SJCRH30 (cell line): ENCODE measurements at regions not wholly inside any gene's neighbourhood (a gene's known extent, or its start where the extent isn't known, plus 50 kb on each side); places are given as distances from the start of the nearest gene placed in this dataset.
"Not testable (repeated sequence)": the region's sequence is repeated elsewhere in the genome, so short reads cannot be mapped to it uniquely, and the experiment has no call there.

Experiments used
- DNase-seq, 2 experiments: peaks; one replicate each; pipeline ENCODE4 v3.0.0-alpha.2; 2015 to 2020
- H3K27ac ChIP-seq: fragments of 250-450 bp; sonication (Bioruptor Pico); 2 replicates; pipeline ENCODE4 v1.5.1; 2020; ENCODE audit warnings: mild to moderate bottlenecking, moderate library complexity
- H3K27me3 ChIP-seq: fragments of 250-450 bp; sonication (Bioruptor Pico); 2 replicates; pipeline ENCODE4 v1.5.1; 2020; ENCODE audit warnings: mild to moderate bottlenecking, moderate library complexity
- H3K36me3 ChIP-seq: fragments of 250-450 bp; sonication (Bioruptor Pico); 2 replicates; pipeline ENCODE4 v1.5.1; 2020; ENCODE audit warnings: mild to moderate bottlenecking, moderate library complexity
- H3K4me1 ChIP-seq: fragments of 250-450 bp; sonication (Bioruptor Pico); 2 replicates; pipeline ENCODE4 v1.5.1; 2020; ENCODE audit warnings: mild to moderate bottlenecking, moderate library complexity
- H3K4me3 ChIP-seq: fragments of 250-450 bp; sonication (Bioruptor Pico); 2 replicates; pipeline ENCODE4 v1.5.1; 2020; ENCODE audit warnings: mild to moderate bottlenecking, moderate library complexity
- H3K9me3 ChIP-seq: fragments of 250-450 bp; sonication (Bioruptor Pico); replicated peaks from 2 replicates; pipeline ENCODE4 v1.5.1; 2020; ENCODE audit warnings: mild to moderate bottlenecking, moderate library complexity

DNA sequence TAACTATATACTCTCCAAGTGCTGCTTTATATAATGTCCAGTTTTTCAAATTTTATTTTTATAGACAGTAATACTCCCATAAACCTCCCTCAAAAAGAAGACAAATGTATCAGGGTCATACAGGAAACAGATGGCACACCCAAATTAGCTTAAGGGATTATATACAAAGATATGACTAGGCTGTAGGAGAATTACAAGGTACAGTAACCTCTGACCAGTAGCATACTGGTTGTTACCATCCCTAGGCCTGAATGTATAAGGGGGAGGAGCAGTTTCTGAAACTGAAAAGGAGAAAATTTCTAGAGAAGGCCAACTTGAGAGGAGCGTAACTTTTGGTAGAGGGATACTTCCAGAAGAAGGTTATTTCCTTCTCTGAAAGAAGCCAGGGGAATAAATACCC is 122.6 kb upstream of the NBPF19 start:
- H3K27me3 ChIP-seq, H3K36me3 ChIP-seq, H3K27ac ChIP-seq, H3K4me1 ChIP-seq, H3K9me3 ChIP-seq, DNase-seq, H3K4me3 ChIP-seq: not testable (repeated sequence)

DNA sequence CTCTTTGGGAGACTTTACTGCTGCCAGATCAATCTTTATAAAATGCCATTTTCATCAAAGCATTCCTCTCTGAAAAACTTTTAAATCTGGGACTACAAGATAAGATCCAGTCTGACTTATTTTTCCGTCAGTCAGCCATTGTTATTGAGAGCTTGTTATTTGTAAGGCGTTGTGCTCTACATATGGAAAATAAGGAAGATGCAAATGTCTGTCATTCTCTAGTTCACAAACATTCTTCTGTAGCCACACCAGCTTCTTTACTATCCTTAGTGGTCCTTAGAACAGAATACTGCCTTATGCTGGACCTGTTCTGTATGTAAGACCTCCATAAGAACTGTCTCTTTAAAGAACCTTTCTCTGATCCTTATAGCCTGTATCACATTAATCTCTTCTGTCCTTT is 120.3 kb upstream of the NBPF19 start:
- DNase-seq, H3K4me1 ChIP-seq, H3K27ac ChIP-seq, H3K36me3 ChIP-seq, H3K9me3 ChIP-seq, H3K27me3 ChIP-seq, H3K4me3 ChIP-seq: not testable (repeated sequence)

DNA sequence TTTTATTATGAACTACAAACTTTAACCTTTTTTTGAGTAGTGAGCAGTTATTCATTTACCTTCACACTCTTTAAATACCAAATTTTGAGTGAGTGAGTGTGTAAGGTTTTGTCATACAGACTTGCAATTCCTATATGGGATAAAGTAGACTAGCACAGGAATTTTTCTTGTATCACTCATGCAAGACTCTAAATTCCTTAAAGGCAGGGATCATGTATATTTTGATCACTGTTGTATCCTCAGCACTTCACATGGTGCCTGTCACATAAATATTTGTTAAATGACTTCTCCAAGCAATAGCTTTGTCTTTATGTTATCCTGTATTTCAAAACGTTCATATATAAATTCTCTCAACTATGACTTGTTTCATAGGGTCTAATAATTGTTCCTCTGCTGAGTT is 119.1 kb upstream of the NBPF19 start:
- H3K9me3 ChIP-seq, H3K4me1 ChIP-seq, H3K4me3 ChIP-seq, H3K27ac ChIP-seq, H3K36me3 ChIP-seq, H3K27me3 ChIP-seq, DNase-seq: not testable (repeated sequence)

DNA sequence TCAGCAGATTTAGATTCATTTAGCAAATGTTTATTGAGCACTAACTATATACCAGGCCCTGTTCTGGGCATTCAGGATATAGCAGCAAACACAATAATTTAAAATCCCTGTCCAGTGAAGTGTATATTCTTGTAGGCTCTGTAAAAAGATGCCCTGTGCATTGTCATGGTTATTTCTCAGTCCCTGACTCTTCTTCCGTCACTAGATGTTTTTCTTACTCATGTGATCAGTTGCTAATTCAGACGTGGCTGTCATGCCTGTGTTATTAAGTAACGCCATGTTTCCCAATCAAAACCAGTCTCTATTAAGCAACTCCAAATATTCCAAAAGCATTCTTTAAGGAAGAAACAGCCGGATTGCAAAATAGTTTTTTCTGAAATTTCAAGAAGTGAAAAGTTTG is 118.7 kb upstream of the NBPF19 start:
- H3K27me3 ChIP-seq, H3K4me3 ChIP-seq, H3K9me3 ChIP-seq, DNase-seq, H3K4me1 ChIP-seq, H3K27ac ChIP-seq, H3K36me3 ChIP-seq: not testable (repeated sequence)

DNA sequence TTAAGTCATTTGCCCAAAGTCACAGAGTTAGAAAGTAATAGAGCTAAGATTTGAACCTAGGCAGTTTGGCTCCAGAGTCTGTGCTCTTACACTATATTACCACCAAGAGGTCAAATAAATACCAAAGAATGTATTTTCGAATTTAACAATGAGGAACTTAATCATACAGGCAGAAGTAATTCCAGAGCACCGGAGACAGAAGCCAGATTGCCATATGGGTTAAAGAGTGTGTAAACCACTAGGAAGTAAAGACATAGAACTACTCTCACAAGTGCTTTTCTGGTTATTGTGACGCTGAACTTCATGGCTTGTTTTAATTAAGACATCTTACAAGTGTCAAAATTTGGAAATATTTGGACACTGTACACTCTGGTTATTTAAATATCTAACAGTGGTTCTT is 114.5 kb upstream of the NBPF19 start:
- not testable (repeated sequence) for H3K27me3 ChIP-seq, H3K4me1 ChIP-seq, H3K4me3 ChIP-seq, H3K36me3 ChIP-seq, H3K9me3 ChIP-seq, DNase-seq, H3K27ac ChIP-seq

DNA sequence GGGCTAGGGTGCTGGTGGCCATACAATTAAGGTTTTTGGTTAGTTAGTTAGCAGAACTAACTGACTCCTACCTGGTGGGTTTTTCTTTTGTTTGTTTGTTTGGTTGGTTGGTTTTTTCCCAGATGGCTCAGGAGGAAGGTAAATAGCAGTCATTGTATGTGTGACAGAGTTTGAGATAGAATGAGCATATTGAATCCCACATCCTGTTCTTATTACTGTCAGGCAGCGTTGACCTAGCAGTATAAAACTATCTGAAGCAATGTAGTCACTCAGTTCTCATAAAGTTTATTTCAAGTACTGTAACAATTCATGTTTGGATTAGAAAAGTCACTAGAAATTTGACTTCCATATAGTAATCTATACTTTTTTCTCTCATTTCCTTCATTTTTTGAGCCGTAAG is 113.5 kb upstream of the NBPF19 start:
- H3K27ac ChIP-seq, H3K9me3 ChIP-seq, H3K36me3 ChIP-seq, H3K4me3 ChIP-seq, H3K4me1 ChIP-seq, H3K27me3 ChIP-seq, DNase-seq: not testable (repeated sequence)

DNA sequence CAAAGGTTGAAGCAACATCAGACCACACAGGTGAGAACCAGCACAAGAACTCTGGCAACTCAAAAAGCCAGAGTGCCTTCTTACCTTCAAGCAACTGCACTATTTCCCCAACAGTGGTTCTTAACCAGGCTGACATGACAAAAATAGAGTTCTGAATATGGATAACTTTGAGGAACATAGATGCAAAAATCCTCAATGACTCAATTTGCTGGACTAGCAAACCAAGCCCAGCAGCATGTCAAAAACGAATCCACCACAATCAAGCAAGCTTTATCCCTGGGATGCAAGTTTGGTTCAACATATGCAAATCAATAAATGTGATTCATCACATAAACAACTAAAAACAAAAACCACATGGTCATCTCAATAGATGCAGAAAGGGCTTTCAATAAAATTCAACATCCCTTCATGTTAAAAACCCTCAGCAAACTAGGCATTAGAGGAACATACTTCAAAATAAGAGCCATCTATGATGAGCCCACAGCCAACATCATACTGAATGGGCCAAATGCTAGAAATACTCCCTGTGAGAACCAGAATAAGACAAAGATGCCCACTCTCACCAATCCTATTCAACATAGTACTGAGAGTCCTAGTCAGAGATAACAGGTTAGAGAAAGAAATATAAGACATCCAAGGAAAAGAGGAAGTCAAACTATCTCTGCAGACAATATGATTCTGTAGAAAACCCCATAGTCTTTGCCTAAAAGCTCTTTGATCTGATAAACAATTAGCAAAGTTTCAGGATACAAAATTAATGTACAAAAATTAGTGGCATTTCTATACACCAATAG is 110.5 kb upstream of the NBPF19 start:
- not testable (repeated sequence) for H3K4me1 ChIP-seq, H3K36me3 ChIP-seq, H3K9me3 ChIP-seq, H3K4me3 ChIP-seq, H3K27me3 ChIP-seq, DNase-seq, H3K27ac ChIP-seq

DNA sequence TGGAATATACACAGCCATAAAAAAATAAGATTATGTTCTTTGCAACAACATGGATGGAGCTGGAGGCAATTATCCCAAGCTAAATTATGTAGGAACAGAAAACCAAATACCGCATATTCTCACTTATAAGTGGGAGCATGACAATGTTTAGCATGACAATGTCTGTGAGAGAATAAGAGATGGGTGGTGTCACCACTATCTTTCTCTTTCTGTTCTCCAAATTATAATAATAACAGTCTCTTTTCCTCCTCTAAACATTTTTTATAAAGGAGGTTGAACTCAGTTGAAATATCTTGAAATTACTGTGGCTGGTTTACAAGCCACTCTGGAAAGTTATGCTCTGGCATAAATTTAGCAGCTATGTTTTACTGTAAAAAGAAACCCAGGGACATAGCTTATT is 108.4 kb upstream of the NBPF19 start:
- H3K9me3 ChIP-seq, H3K4me3 ChIP-seq, H3K4me1 ChIP-seq, H3K27me3 ChIP-seq, H3K27ac ChIP-seq, DNase-seq, H3K36me3 ChIP-seq: not testable (repeated sequence)

DNA sequence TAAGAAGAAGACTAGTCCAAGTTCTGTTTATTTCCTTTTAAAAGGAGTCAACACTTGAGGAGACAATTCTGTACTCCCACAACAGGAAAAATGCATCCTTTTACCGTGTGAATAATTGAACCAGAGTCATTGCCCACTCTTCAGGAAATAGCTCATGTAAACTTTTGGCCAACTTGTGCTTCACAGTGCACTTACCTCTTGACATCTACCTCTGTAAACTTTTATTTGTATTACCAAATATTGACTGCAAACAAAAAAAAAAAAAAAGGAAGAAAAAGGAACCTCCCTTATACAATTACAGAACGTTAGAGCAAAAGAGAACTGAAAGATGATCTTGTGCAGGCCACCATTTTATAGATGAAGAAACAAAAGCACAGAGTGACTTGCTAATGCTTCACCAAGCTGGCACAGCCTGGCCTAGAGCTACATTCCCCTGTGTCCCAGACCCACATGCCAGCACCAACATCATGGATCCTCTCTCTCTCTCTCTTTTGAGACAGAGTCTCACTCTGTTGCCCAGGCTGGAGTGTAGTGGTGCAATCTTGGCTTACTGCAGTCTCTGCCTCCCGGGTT is 107.3 kb upstream of the NBPF19 start:
- not testable (repeated sequence) for H3K4me1 ChIP-seq, DNase-seq, H3K36me3 ChIP-seq, H3K4me3 ChIP-seq, H3K27ac ChIP-seq, H3K9me3 ChIP-seq, H3K27me3 ChIP-seq

DNA sequence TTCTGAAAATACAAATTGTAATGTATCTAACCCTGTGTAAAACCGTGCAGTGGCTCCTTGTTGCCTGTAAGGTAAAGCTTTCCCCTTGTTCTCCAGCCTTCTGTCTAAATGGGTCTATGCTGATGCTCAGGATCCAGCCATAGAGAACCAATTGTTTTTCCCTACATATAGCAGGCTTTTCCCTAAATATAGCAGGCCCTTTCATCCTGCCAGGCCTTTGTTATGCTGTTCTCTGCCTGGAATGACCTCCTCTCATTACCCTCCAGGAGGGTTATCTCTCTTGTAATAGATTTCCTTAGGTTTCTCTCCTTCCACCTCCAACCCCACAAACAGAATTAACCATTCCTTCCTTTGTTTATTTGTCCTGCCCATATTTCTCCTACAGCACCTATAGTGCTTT is 106.5 kb upstream of the NBPF19 start:
- not testable (repeated sequence) for DNase-seq, H3K4me1 ChIP-seq, H3K27ac ChIP-seq, H3K27me3 ChIP-seq, H3K36me3 ChIP-seq, H3K4me3 ChIP-seq, H3K9me3 ChIP-seq

DNA sequence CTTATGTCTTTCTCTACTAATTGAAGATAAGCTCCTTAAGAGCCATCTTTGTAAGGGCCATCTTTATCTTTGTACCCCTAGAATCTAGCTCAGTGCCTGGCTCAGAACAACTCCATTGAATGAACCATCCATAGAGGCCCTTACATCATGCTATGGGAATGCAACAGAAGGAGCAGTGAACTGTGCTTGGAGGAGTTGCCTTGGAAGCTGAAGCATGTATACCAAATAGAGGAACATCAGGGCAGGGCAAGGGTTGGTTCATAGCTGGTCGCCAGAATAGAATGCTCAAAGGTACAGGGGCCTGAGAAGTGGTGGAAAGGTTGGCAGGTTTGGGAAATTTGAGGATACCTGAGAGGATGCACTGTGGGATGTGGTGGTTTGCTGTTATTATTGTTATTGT is 105.8 kb upstream of the NBPF19 start:
- H3K4me3 ChIP-seq, H3K36me3 ChIP-seq, DNase-seq, H3K9me3 ChIP-seq, H3K27ac ChIP-seq, H3K27me3 ChIP-seq, H3K4me1 ChIP-seq: not testable (repeated sequence)

DNA sequence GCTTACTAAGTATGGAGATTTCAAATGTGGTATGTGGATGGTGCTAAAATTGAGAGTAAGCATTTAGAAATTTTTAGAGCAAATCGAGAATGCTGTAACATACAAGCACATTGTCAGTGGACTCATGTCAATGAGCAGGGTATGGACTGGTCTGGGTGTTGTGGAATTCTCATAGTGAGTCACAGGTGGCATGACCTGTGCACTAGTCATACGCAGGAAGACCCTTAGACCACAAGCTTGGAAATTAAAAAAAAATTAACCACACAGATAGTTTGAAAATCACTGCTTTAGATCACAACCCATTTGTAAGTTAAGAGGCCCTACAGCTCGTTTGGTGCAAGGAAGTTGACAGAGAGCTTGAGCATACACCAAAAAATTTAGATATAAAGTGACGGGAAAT is 102.9 kb upstream of the NBPF19 start:
- H3K27me3 ChIP-seq, DNase-seq: not testable (repeated sequence)

DNA sequence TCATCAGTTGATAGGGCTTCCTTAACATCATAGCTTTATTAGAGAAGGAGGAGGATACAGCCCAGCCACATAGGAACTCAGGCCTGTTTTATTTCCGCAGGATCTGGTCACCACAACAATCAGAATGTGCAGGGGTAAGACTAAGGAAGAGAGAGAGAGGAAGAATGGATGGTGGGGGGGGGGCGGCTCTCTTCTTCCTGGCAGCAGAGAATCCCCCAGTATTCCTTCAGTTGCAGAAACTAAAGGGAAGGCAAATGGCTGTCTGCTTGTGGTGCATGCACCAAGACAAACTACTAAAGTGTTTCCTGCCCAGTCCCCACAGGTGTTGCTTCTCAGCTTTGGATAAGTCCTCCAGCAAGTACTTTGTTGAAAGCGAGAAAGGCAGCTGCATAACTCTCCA is 96.4 kb upstream of the NBPF19 start:
- not testable (repeated sequence) for H3K27ac ChIP-seq, H3K4me1 ChIP-seq, H3K36me3 ChIP-seq, H3K9me3 ChIP-seq, H3K4me3 ChIP-seq, DNase-seq, H3K27me3 ChIP-seq

More for the DNA sequence above, 102.9 kb upstream of the NBPF19 start:
- H3K4me3 ChIP-seq, H3K27ac ChIP-seq, H3K9me3 ChIP-seq, H3K36me3 ChIP-seq, H3K4me1 ChIP-seq: not testable (repeated sequence)

DNA sequence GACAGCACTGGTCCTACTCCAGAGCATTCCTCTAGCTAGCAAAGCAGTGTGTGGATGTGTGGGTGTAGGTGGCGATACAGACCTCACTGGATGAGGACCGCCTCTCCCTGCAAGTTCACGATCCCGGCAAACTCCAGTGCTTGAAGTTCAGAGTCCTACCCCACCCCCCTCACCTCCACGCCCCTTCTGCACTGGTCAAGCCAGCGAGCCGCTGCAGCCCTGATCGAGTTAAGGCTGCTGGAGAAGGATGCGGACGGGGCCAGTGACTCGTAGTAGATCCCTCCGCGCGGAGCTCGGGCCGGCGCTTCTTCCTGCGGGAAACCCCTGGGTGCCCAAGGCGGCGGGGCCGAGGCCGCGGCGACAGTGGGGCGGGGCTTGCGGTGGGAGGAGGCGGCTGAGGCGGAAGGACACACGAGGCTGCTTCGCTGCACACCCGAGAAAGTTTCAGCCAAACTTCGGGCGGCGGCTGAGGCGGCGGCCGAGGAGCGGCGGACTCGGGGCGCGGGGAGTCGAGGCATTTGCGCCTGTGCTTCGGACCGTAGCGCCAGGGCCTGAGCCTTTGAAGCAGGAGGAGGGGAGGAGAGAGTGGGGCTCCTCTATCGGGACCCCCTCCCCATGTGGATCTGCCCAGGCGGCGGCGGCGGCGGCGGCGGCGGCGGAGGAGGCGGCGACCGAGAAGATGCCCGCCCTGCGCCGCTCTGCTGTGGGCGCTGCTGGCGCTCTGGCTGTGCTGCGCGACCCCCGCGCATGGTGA is 84.5 kb upstream of the NBPF19 start:
- peak overlapping the region; percentile 74 for H3K4me3 ChIP-seq
- peak overlapping the region; percentile 45; the same call in 1 of the 2 replicates for H3K27ac ChIP-seq
- not testable (repeated sequence) for H3K27me3 ChIP-seq, H3K36me3 ChIP-seq, H3K9me3 ChIP-seq, H3K4me1 ChIP-seq
- DNase-seq, result peak; percentile 79 to 94

DNA sequence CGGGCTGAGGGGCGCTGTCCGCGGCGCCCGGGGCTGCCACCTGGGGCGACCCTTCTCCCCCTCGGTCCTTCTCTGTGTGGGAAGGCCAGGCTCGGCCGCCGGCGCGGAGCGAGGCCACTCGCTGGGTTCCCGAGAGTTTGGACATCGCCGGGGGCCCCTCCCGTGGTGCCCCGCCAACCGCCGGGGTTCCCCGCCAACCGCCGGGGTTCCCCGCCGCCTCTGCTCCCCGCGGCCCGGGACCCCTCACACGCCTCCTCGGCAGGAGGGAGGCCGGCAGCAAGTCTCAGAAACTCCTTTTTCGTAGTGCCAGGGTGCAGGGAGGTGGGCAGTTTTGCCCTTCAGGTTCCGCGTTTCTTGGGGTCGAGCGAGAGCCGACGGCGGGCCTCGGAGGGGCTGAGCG is 83.9 kb upstream of the NBPF19 start:
- not testable (repeated sequence) for H3K36me3 ChIP-seq, H3K27me3 ChIP-seq, H3K4me1 ChIP-seq, DNase-seq, H3K9me3 ChIP-seq
- peak overlapping the region; percentile 74 for H3K4me3 ChIP-seq
- peak overlapping the region; percentile 45; the same call in 1 of the 2 replicates for H3K27ac ChIP-seq

DNA sequence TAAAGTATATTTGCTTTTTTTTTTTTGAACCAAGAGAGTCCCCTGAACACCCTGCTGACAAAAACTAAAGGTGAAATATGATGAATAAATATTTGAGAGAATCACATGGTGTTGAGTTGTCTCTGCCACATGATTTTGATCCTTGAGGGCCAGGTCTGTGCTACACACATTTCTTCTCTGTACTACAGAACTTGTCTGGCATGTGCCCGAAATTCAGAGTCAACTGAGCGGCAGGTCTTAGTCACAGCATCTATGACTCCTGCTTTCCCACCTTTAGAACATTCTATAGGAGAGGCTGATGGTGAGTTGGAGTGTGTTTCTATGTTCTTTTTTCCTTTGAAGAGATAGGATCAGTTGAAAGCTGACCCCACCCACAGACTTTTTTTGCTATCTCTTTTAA is 79.0 kb upstream of the NBPF19 start:
- not testable (repeated sequence) for H3K9me3 ChIP-seq

More for the DNA sequence above, 79.0 kb upstream of the NBPF19 start:
- not testable (repeated sequence) for H3K4me1 ChIP-seq, H3K4me3 ChIP-seq, H3K27ac ChIP-seq, H3K36me3 ChIP-seq, DNase-seq, H3K27me3 ChIP-seq
